GM23338 (cell line): ENCODE measurements at regions not wholly inside any gene's neighbourhood (a gene's known extent, or its start where the extent isn't known, plus 50 kb on each side); places are given as distances from the start of the nearest gene placed in this dataset.
"Not testable (repeated sequence)": the region's sequence is repeated elsewhere in the genome, so short reads cannot be mapped to it uniquely, and the experiment has no call there.

Experiments used
- ATAC-seq: fragments of 200-7000 bp; cut with Tn5 transposase; 3 replicates; pipeline ENCODE4 v1.9.1; 2020
- DNase-seq: peaks from one replicate; pipeline ENCODE4 v3.0.0-alpha.2; 2015; ENCODE audit warnings: low spot score
- H2AFZ ChIP-seq: fragments of 200-600 bp; sonication (generic); 2 replicates; pipeline ENCODE4 v1.8.0; 2016; ENCODE audit warnings: antibody characterized with exemption, mild to moderate bottlenecking, moderate library complexity
- H3F3A ChIP-seq: fragments of 200-600 bp; sonication (generic); replicated peaks from 2 replicates; pipeline ENCODE4 v1.8.0; 2017; ENCODE audit warnings: antibody characterized with exemption, mixed run types, low read depth
- H3K27ac ChIP-seq: fragments of 200-600 bp; sonication (generic); 2 replicates; pipeline ENCODE4 v1.6.1; 2016; ENCODE audit warnings: low read depth
- H3K27me3 ChIP-seq: fragments of 200-600 bp; sonication (generic); 2 replicates; pipeline ENCODE4 v1.8.0; 2016; ENCODE audit warnings: mild to moderate bottlenecking, mixed run types, moderate library complexity; ENCODE audit not compliant: insufficient read depth
- H3K36me3 ChIP-seq: fragments of 200-600 bp; sonication (generic); 2 replicates; pipeline ENCODE4 v1.8.0; 2016; ENCODE audit warnings: mild to moderate bottlenecking; ENCODE audit not compliant: insufficient read depth
- H3K4me1 ChIP-seq: fragments of 200-600 bp; sonication (generic); 2 replicates; pipeline ENCODE4 v1.8.0; 2016; ENCODE audit warnings: mild to moderate bottlenecking, moderate library complexity; ENCODE audit not compliant: insufficient read depth
- H3K4me2 ChIP-seq: fragments of 200-600 bp; sonication (generic); 2 replicates; pipeline ENCODE4 v1.7.1; 2017; ENCODE audit warnings: mixed run types
- H3K4me3 ChIP-seq: fragments of 200-600 bp; sonication (generic); 2 replicates; pipeline ENCODE4 v1.6.1; 2016; ENCODE audit warnings: mixed run types
- H3K79me2 ChIP-seq: fragments of 200-600 bp; sonication (generic); replicated peaks from 2 replicates; pipeline ENCODE4 v1.8.0; 2017; ENCODE audit warnings: mild to moderate bottlenecking; ENCODE audit not compliant: insufficient read depth
- H3K9me2 ChIP-seq: fragments of 200-600 bp; sonication (generic); 2 replicates; pipeline ENCODE4 v1.8.0; 2017; ENCODE audit not compliant: insufficient read depth
- H4K20me1 ChIP-seq: fragments of 200-600 bp; sonication (generic); replicated peaks from 2 replicates; pipeline ENCODE4 v1.8.0; 2017; ENCODE audit warnings: mild to moderate bottlenecking; ENCODE audit not compliant: insufficient read depth
- H3K27ac Mint-ChIP-seq: 2 replicates; pipeline ENCODE4 v1.8.0; 2020; ENCODE audit warnings: inconsistent platforms, mild to moderate bottlenecking, moderate library complexity, mixed read lengths
- H3K27me3 Mint-ChIP-seq: 3 replicates; pipeline ENCODE4 v1.8.0; 2022; ENCODE audit warnings: low read depth, mild to moderate bottlenecking, moderate library complexity, mixed read lengths, inconsistent platforms; ENCODE audit not compliant: insufficient read depth, poor library complexity
- H3K36me3 Mint-ChIP-seq: 3 replicates; pipeline ENCODE4 v1.8.0; 2021; ENCODE audit warnings: low read depth, mild to moderate bottlenecking, inconsistent platforms, moderate library complexity, mixed read lengths
- H3K4me1 Mint-ChIP-seq: 3 replicates; pipeline ENCODE4 v1.8.0; 2020; ENCODE audit warnings: mild to moderate bottlenecking, inconsistent platforms, mixed read lengths
- H3K4me3 Mint-ChIP-seq: 3 replicates; pipeline ENCODE4 v1.8.0; 2021; ENCODE audit warnings: moderate library complexity, mild to moderate bottlenecking, inconsistent platforms, mixed read lengths
- H3K9me3 Mint-ChIP-seq: 3 replicates; pipeline ENCODE4 v1.8.0; 2020; ENCODE audit warnings: moderate library complexity, mild to moderate bottlenecking, inconsistent platforms, mixed read lengths
- ETS1 ChIP-seq: IDR thresholded peaks from 2 replicates; pipeline ENCODE4 v1.6.1; 2016; ENCODE audit warnings: antibody characterized with exemption
- EZH2phosphoT487 ChIP-seq: fragments of 200-600 bp; sonication (generic); IDR thresholded peaks from one replicate; pipeline ENCODE4 v1.8.1; 2018; ENCODE audit warnings: antibody characterized with exemption; ENCODE audit not compliant: unreplicated experiment
- NANOG ChIP-seq: IDR thresholded peaks from 2 replicates; pipeline ENCODE4 v1.6.1; 2016; ENCODE audit warnings: antibody characterized with exemption, borderline replicate concordance
- REST ChIP-seq: IDR thresholded peaks from one replicate; pipeline ENCODE4 v1.6.1; 2018; ENCODE audit warnings: antibody characterized with exemption; ENCODE audit not compliant: unreplicated experiment
- ZNF114 ChIP-seq: fragments of 250-450 bp; sonication (Bioruptor Pico); IDR thresholded peaks from 2 replicates; pipeline ENCODE4 v1.5.0; 2020; ENCODE audit warnings: mild to moderate bottlenecking, moderate library complexity

GRCh38 chr21:20486303-20486702 lies 511.9 kb upstream of the NCAM2 start:
- Histone ChIP-seq H3K27me3 (no peaks in the 10 kb centered on the region), H3K79me2 (no peaks in the 10 kb centered on the region), H2AFZ (no peak overlapping the region), H3K27ac (no peak overlapping the region), H3K36me3 (no peaks in the 10 kb centered on the region; the same call in 1 of the 2 replicates), H3K4me1 (peaks cover 13% of the 10 kb centered on the region), H3F3A (no peaks in the 10 kb centered on the region), H4K20me1 (no peaks in the 10 kb centered on the region), H3K9me2 (no peaks in the 10 kb centered on the region), H3K4me3 (no peak overlapping the region), H3K4me2 (no peak overlapping the region)
- Mint-ChIP-seq H3K27me3 (no peaks in the 10 kb centered on the region), H3K27ac (no peak overlapping the region), H3K4me3 (no peak overlapping the region), H3K36me3 (peaks cover 5% of the 10 kb centered on the region; the same call in 1 of the 3 replicates), H3K9me3 (peaks cover 5% of the 10 kb centered on the region; the same call in 2 of the 3 replicates), H3K4me1 (peaks cover 10% of the 10 kb centered on the region)
- DNase-seq (no peak), ATAC-seq (no peak)
- TF ChIP-seq ETS1: no peak
- TF ChIP-seq REST: no peak
- no peak for TF ChIP-seq ZNF114 (CRISPR knock-in tag)

GRCh38 chr21:20502915-20503314 lies 495.3 kb upstream of the NCAM2 start:
- H3K9me3 Mint-ChIP-seq: peaks cover 68% of the 10 kb centered on the region
- not testable (repeated sequence) for ATAC-seq, H3K27ac ChIP-seq, H3K27me3 ChIP-seq, DNase-seq, H3K4me1 ChIP-seq, H3K79me2 ChIP-seq, H2AFZ ChIP-seq, H3K27ac Mint-ChIP-seq, H4K20me1 ChIP-seq, H3K9me2 ChIP-seq, H3K4me3 ChIP-seq, H3K4me2 ChIP-seq, H3K27me3 Mint-ChIP-seq, H3F3A ChIP-seq, H3K4me3 Mint-ChIP-seq, H3K4me1 Mint-ChIP-seq
- H3K36me3 Mint-ChIP-seq: peaks cover 39% of the 10 kb centered on the region
- H3K36me3 ChIP-seq: peaks cover 12% of the 10 kb centered on the region

GRCh38 chr21:20507783-20508182 lies 490.4 kb upstream of the NCAM2 start:
- Mint-ChIP-seq H3K4me3 (no peak overlapping the region), H3K9me3 (peaks cover 56% of the 10 kb centered on the region), H3K27ac (no peak overlapping the region), H3K36me3 (peaks cover 34% of the 10 kb centered on the region), H3K4me1 (no peaks in the 10 kb centered on the region), H3K27me3 (no peaks in the 10 kb centered on the region)
- no peak overlapping the region for H3K4me2 ChIP-seq
- no peak overlapping the region for H3K4me3 ChIP-seq
- H3K9me2 ChIP-seq: peaks cover 7% of the 10 kb centered on the region; the same call in 1 of the 2 replicates
- H3F3A ChIP-seq: no peaks in the 10 kb centered on the region
- TF ChIP-seq EZH2phosphoT487 (no peak), NANOG (no peak)
- H3K27ac ChIP-seq: no peak overlapping the region
- no peaks in the 10 kb centered on the region for H3K4me1 ChIP-seq
- H4K20me1 ChIP-seq: no peaks in the 10 kb centered on the region
- no peak for ATAC-seq
- H3K79me2 ChIP-seq: no peaks in the 10 kb centered on the region
- no peak overlapping the region for H2AFZ ChIP-seq
- DNase-seq: no peak
- peaks cover 13% of the 10 kb centered on the region for H3K36me3 ChIP-seq
- no peaks in the 10 kb centered on the region for H3K27me3 ChIP-seq
